Activated CD8-positive, alpha-beta memory T cell treated with anti-CD3 and anti-CD28 coated beads, Interleukin-2, amount 10 ng/mL, durations not matched to agents 7 days and 5 days (primary cell): ENCODE measurements at regions not wholly inside any gene's neighbourhood (a gene's known extent, or its start where the extent isn't known, plus 50 kb on each side); places are given as distances from the start of the nearest gene placed in this dataset.

Source experiments
- ATAC-seq: fragments of 150-1000 bp; cut with Tn5 transposase; one replicate; pipeline ENCODE4 v1.10.0; 2021; ENCODE audit warnings: moderate library complexity
- CTCF ChIA-PET: fragments of 350-600 bp; sonication (Branson Sonifier 250); formaldehyde crosslinking; loops from one replicate; lab custom pipeline; 2021; ENCODE audit warnings: antibody characterized with exemption; lab: Charles Lee
- DNase-seq: peaks from one replicate; pipeline ENCODE4 v3.0.0-alpha.2; 2020
- H3K27ac Mint-ChIP-seq: one replicate; pipeline ENCODE4 v1.8.0; 2021; ENCODE audit warnings: mild to moderate bottlenecking, mixed read lengths
- H3K27me3 Mint-ChIP-seq: one replicate; pipeline ENCODE4 v1.8.0; 2021; ENCODE audit warnings: mixed read lengths
- H3K36me3 Mint-ChIP-seq: one replicate; pipeline ENCODE4 v1.8.0; 2021; ENCODE audit warnings: mild to moderate bottlenecking, mixed read lengths
- H3K4me1 Mint-ChIP-seq: one replicate; pipeline ENCODE4 v1.8.0; 2021; ENCODE audit warnings: mixed read lengths
- H3K4me3 Mint-ChIP-seq: one replicate; pipeline ENCODE4 v1.8.0; 2021; ENCODE audit warnings: mild to moderate bottlenecking, moderate library complexity, mixed read lengths
- H3K9me3 Mint-ChIP-seq: one replicate; pipeline ENCODE4 v1.8.0; 2022; ENCODE audit warnings: low read depth, mixed read lengths

GRCh38 chr9:82555031-82555430 is 507.9 kb downstream of the RASEF start:
- Mint-ChIP-seq H3K4me3 (no peak overlapping the region), H3K4me1 (no peaks in the 10 kb centered on the region), H3K27me3 (no peaks in the 10 kb centered on the region), H3K9me3 (peaks cover 5% of the 10 kb centered on the region), H3K27ac (no peak overlapping the region), H3K36me3 (no peaks in the 10 kb centered on the region)
- ATAC-seq (no peak), DNase-seq (no peak)
- CTCF ChIA-PET: no interaction called here

- ATAC-seq (no peak), DNase-seq (no peak)
- Mint-ChIP-seq H3K27ac (no peak overlapping the region), H3K9me3 (peaks cover 5% of the 10 kb centered on the region), H3K4me3 (no peak overlapping the region), H3K4me1 (no peaks in the 10 kb centered on the region), H3K36me3 (no peaks in the 10 kb centered on the region), H3K27me3 (no peaks in the 10 kb centered on the region)
- CTCF ChIA-PET: no interaction called here
Observed at GRCh38 chr9:82555431-82556051, 507.4 kb downstream of the RASEF start.

- no peak overlapping the region for H3K4me3 Mint-ChIP-seq
- no peaks in the 10 kb centered on the region for H3K36me3 Mint-ChIP-seq
- H3K9me3 Mint-ChIP-seq: peaks cover 5% of the 10 kb centered on the region
- CTCF ChIA-PET: no interaction called here
- H3K27ac Mint-ChIP-seq: no peak overlapping the region
- ATAC-seq: no peak
- no peak for DNase-seq
- no peaks in the 10 kb centered on the region for H3K27me3 Mint-ChIP-seq
- no peaks in the 10 kb centered on the region for H3K4me1 Mint-ChIP-seq
Observed at GRCh38 chr9:82558346-82558745, 504.6 kb downstream of the RASEF start.

- Mint-ChIP-seq H3K27ac (no peak overlapping the region), H3K9me3 (peaks cover 5% of the 10 kb centered on the region), H3K27me3 (no peaks in the 10 kb centered on the region), H3K4me1 (no peaks in the 10 kb centered on the region), H3K36me3 (no peaks in the 10 kb centered on the region), H3K4me3 (no peak overlapping the region)
- ATAC-seq (no peak), DNase-seq (no peak)
- CTCF ChIA-PET: no interaction called here
Observed at GRCh38 chr9:82558855-82559630, 503.9 kb downstream of the RASEF start.

GRCh38 chr9:82560036-82560435 is 502.9 kb downstream of the RASEF start:
- DNase-seq: no peak
- no peaks in the 10 kb centered on the region for H3K4me1 Mint-ChIP-seq
- CTCF ChIA-PET: no interaction called here
- no peaks in the 10 kb centered on the region for H3K36me3 Mint-ChIP-seq
- ATAC-seq: no peak
- no peak overlapping the region for H3K4me3 Mint-ChIP-seq
- peaks cover 4% of the 10 kb centered on the region for H3K9me3 Mint-ChIP-seq
- no peaks in the 10 kb centered on the region for H3K27me3 Mint-ChIP-seq
- H3K27ac Mint-ChIP-seq: no peak overlapping the region

GRCh38 chr9:82560457-82560904 is 502.5 kb downstream of the RASEF start:
- DNase-seq: no peak
- ATAC-seq: no peak
- Mint-ChIP-seq H3K27me3 (no peaks in the 10 kb centered on the region), H3K4me3 (no peak overlapping the region), H3K27ac (no peak overlapping the region), H3K9me3 (peaks cover 3% of the 10 kb centered on the region), H3K4me1 (no peaks in the 10 kb centered on the region), H3K36me3 (no peaks in the 10 kb centered on the region)
- CTCF ChIA-PET: no interaction called here

- Mint-ChIP-seq H3K27ac (no peak overlapping the region), H3K9me3 (peaks cover 3% of the 10 kb centered on the region), H3K4me3 (no peak overlapping the region), H3K36me3 (no peaks in the 10 kb centered on the region), H3K4me1 (no peaks in the 10 kb centered on the region), H3K27me3 (no peaks in the 10 kb centered on the region)
- CTCF ChIA-PET: no interaction called here
- DNase-seq (no peak), ATAC-seq (no peak)
Observed at GRCh38 chr9:82563094-82563493, 499.8 kb downstream of the RASEF start.

- Mint-ChIP-seq H3K9me3 (peaks cover 3% of the 10 kb centered on the region), H3K36me3 (no peaks in the 10 kb centered on the region), H3K4me3 (no peak overlapping the region), H3K27ac (no peak overlapping the region), H3K4me1 (no peaks in the 10 kb centered on the region), H3K27me3 (no peaks in the 10 kb centered on the region)
- DNase-seq (no peak), ATAC-seq (no peak)
- CTCF ChIA-PET: no interaction called here
Observed at GRCh38 chr9:82563841-82564240, 499.1 kb downstream of the RASEF start.

- DNase-seq (no peak), ATAC-seq (no peak)
- Mint-ChIP-seq H3K4me1 (no peaks in the 10 kb centered on the region), H3K27ac (no peak overlapping the region), H3K36me3 (no peaks in the 10 kb centered on the region), H3K4me3 (no peak overlapping the region), H3K27me3 (no peaks in the 10 kb centered on the region), H3K9me3 (peaks cover 5% of the 10 kb centered on the region)
- CTCF ChIA-PET: no interaction called here
Observed at GRCh38 chr9:82565188-82565969, 497.6 kb downstream of the RASEF start.

- CTCF ChIA-PET: no interaction called here
- no peak for ATAC-seq
- Mint-ChIP-seq H3K27ac (no peak overlapping the region), H3K36me3 (no peaks in the 10 kb centered on the region), H3K4me3 (no peak overlapping the region), H3K9me3 (peaks cover 5% of the 10 kb centered on the region), H3K4me1 (no peaks in the 10 kb centered on the region), H3K27me3 (no peaks in the 10 kb centered on the region)
- DNase-seq: no peak
Observed at GRCh38 chr9:82567953-82568352, 495.0 kb downstream of the RASEF start.

GRCh38 chr9:82570226-82570625 is 492.7 kb downstream of the RASEF start:
- Mint-ChIP-seq H3K27me3 (no peaks in the 10 kb centered on the region), H3K4me1 (no peaks in the 10 kb centered on the region), H3K4me3 (no peak overlapping the region)

GRCh38 chr9:82571540-82571939 is 491.4 kb downstream of the RASEF start:
- Mint-ChIP-seq H3K36me3 (no peaks in the 10 kb centered on the region), H3K9me3 (peaks cover 12% of the 10 kb centered on the region), H3K4me3 (no peak overlapping the region), H3K27me3 (no peaks in the 10 kb centered on the region), H3K4me1 (no peaks in the 10 kb centered on the region), H3K27ac (no peak overlapping the region)
- CTCF ChIA-PET: no interaction called here
- ATAC-seq: no peak
- DNase-seq: no peak

More at GRCh38 chr9:82570226-82570625, 492.7 kb downstream of the RASEF start:
- CTCF ChIA-PET: no interaction called here
- no peak for ATAC-seq
- Mint-ChIP-seq H3K9me3 (peaks cover 8% of the 10 kb centered on the region), H3K36me3 (no peaks in the 10 kb centered on the region), H3K27ac (no peak overlapping the region)
- no peak for DNase-seq

- Mint-ChIP-seq H3K36me3 (no peaks in the 10 kb centered on the region), H3K27ac (no peak overlapping the region), H3K4me1 (no peaks in the 10 kb centered on the region), H3K27me3 (no peaks in the 10 kb centered on the region), H3K9me3 (peaks cover 12% of the 10 kb centered on the region), H3K4me3 (no peak overlapping the region)
- DNase-seq: no peak
- no peak for ATAC-seq
- CTCF ChIA-PET: no interaction called here
Observed at GRCh38 chr9:82572146-82572545, 490.8 kb downstream of the RASEF start.

- DNase-seq (no peak), ATAC-seq (no peak)
- peaks cover 12% of the 10 kb centered on the region for H3K9me3 Mint-ChIP-seq
- CTCF ChIA-PET: no interaction called here
- no peaks in the 10 kb centered on the region for H3K36me3 Mint-ChIP-seq
- H3K4me3 Mint-ChIP-seq: no peak overlapping the region
- H3K27ac Mint-ChIP-seq: no peak overlapping the region
- H3K27me3 Mint-ChIP-seq: no peaks in the 10 kb centered on the region
- H3K4me1 Mint-ChIP-seq: no peaks in the 10 kb centered on the region
Observed at GRCh38 chr9:82574911-82575310, 488.0 kb downstream of the RASEF start.
